RWPE1 (cell line): ENCODE measurements at regions not wholly inside any gene's neighbourhood (a gene's known extent, or its start where the extent isn't known, plus 50 kb on each side); places are given as distances from the start of the nearest gene placed in this dataset.

ENCODE experiments used
- CTCF ChIA-PET: fragments of 350-600 bp; sonication (Branson Sonifier 250); formaldehyde crosslinking; extraction: SDS; loops from one replicate; lab custom pipeline; 2021; lab: Yijun Ruan, JAX
- POLR2A ChIA-PET: fragments of 400-600 bp; formaldehyde crosslinking; extraction: SDS; loops from one replicate; lab custom pipeline; 2020; ENCODE audit warnings: antibody characterized with exemption; ENCODE audit not compliant: low non-redundant PET; lab: Yijun Ruan, JAX
- DNase-seq: peaks from one replicate; pipeline ENCODE4 v3.0.0; 2012; ENCODE audit warnings: low spot score
- H3K27ac ChIP-seq: fragments of 450-650 bp; 2 replicates; pipeline ENCODE4 v1.5.1; 2017
- TF ChIP-seq, protein P1 (sequence below): fragments of 450-650 bp; conservative IDR thresholded peaks from 2 replicates; pipeline ENCODE4 v1.5.1; 2017; ENCODE audit warnings: low read depth, mild to moderate bottlenecking

DNA sequence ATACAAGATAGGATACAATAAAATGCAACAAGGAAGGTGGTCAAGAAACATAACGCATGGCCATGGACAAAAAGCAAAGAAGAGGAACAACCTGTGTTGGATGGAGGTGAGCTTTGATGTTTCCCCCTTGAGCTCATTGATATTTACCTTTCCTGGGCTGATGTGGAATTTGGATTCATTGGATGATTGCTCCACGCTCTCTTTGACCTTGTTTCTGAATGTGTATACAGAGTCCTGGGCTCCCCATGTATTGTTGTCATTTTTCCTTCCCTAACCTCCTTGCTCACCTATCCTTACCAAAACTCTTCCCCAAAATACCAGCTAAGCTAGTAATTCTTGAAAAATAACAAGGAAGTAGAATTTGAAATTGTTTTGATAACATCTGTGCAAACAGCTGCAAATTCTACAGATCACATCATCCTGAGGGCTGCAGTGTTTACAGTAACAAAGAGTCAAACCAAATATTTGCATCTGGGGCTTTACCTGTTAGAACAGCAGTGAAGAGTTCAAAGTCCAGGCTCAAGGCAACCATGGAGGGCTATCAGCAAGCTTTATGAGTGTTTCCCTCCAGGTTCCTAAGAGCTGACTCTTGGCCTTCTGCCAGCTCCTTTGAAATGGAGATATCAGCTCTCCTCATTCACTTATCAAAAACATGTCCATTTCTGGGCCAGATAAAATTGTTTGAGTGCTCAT lies 214.3 kb upstream of the MARCKS start:
- no peak for DNase-seq
- TF ChIP-seq, protein P1, sequence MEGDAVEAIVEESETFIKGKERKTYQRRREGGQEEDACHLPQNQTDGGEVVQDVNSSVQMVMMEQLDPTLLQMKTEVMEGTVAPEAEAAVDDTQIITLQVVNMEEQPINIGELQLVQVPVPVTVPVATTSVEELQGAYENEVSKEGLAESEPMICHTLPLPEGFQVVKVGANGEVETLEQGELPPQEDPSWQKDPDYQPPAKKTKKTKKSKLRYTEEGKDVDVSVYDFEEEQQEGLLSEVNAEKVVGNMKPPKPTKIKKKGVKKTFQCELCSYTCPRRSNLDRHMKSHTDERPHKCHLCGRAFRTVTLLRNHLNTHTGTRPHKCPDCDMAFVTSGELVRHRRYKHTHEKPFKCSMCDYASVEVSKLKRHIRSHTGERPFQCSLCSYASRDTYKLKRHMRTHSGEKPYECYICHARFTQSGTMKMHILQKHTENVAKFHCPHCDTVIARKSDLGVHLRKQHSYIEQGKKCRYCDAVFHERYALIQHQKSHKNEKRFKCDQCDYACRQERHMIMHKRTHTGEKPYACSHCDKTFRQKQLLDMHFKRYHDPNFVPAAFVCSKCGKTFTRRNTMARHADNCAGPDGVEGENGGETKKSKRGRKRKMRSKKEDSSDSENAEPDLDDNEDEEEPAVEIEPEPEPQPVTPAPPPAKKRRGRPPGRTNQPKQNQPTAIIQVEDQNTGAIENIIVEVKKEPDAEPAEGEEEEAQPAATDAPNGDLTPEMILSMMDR: no peak
- ChIA-PET POLR2A (no interaction called here), CTCF (no interaction called here)
- no peak overlapping the region for H3K27ac ChIP-seq

DNA sequence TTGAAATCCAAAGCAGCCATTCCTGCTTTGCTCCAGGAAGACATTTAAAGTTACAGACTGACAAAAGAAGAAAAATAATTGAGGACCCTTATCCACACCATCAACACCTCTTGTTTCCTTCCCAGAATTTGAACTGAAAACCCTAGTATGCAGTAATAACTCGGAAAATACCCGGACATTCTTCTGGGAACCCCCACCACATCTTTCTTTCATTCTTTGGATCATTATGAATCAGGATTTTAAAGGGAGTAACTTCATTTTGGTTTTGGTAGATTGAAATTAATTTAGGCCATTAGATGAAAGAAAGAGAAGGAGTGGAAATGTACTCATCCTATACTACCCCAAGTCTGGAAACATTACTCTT lies 213.8 kb upstream of the MARCKS start:
- CTCF ChIA-PET: no interaction called here
- TF ChIP-seq, protein P1: no peak
- no peak overlapping the region for H3K27ac ChIP-seq
- POLR2A ChIA-PET: no interaction called here
- DNase-seq: no peak

- TF ChIP-seq, protein P1: no peak
- peak; percentile 69 for DNase-seq
- ChIA-PET CTCF (interaction anchor here (1.0 to 2.3 kb wide), 2 partner anchors 186 to 214 kb away, joined by 3 to 8 read pairs; no protein-coding TSS in a partner anchor), POLR2A (interaction anchor here (0.6 kb wide), 1 partner anchor 212 kb away, joined by 3 read pairs; the partner anchor contains the start of gene MARCKS)
- H3K27ac ChIP-seq: peak overlapping the region; percentile 94
These were observed 212.1 kb upstream of the MARCKS start for GRCh38 chr6:113644861-113645575.

DNA sequence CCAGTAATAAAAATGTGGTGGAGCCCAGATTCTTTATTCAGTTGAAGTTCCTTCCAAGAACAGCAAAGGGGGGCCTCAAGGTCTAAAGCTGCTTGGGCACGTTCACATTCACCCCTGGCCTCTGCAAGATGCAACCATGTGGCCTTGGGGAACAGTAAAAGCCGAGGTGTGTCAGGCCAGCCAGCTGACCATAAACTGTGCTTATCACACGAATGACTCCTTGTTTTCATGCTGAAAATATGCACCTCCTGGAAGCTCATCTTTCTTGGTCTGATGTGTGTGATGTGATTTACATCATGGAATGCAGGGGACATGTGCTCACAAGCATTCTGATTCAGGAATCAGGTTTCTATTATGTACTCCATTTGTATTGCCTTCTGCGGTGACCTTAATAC lies 211.6 kb upstream of the MARCKS start:
- CTCF ChIA-PET: interaction anchor here (1.0 to 2.3 kb wide), 2 partner anchors 187 to 214 kb away, joined by 3 to 8 read pairs; no protein-coding TSS in a partner anchor
- peak overlapping the region; percentile 94 for H3K27ac ChIP-seq
- POLR2A ChIA-PET: no interaction called here
- peak; percentile 88 for DNase-seq
- TF ChIP-seq, protein P1: no peak

DNA sequence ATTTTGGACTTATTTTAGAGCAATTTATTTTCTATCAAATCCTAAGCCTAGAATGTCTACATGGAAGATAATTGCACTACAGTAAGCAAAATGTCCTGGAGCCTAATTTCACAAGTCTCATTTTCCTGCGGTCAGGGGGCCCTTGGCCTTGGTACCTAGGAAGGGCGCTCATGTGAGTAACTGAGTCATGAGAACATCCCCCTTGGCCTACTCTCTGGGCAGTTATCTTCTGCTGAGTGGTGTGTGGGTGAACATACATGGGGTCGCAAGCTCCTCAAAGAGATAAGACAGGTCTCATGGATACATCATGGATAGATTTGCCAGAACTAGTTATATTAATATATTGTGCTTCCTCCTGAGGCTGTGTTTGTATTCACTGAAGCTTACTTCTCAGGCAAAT lies 211.2 kb upstream of the MARCKS start:
- H3K27ac ChIP-seq: peak overlapping the region; percentile 94
- no peak for DNase-seq
- ChIA-PET POLR2A (no interaction called here), CTCF (interaction anchor here (1.0 to 2.3 kb wide), 2 partner anchors 187 to 213 kb away, joined by 3 to 8 read pairs; no protein-coding TSS in a partner anchor)
- TF ChIP-seq, protein P1: no peak

- TF ChIP-seq, protein P1: no peak
- peak overlapping the region; percentile 94; the same call in 1 of the 2 replicates for H3K27ac ChIP-seq
- ChIA-PET CTCF (no interaction called here), POLR2A (no interaction called here)
- DNase-seq: no peak
These were observed 210.4 kb upstream of the MARCKS start for GRCh38 chr6:113646701-113647100.
